ENCODE measurements at regions not wholly inside any gene's neighbourhood (a gene's known extent, or its start where the extent isn't known, plus 50 kb on each side); places are given as distances from the start of the nearest gene placed in this dataset.

- no peak for TF ChIP-seq CTCF (IDR thresholded peaks at IDR 0.05)
- TF ChIP-seq GABPA (IDR thresholded peaks at IDR 0.05; ENCODE audit: low read depth) = no peak
- TF ChIP-seq, protein P1, sequence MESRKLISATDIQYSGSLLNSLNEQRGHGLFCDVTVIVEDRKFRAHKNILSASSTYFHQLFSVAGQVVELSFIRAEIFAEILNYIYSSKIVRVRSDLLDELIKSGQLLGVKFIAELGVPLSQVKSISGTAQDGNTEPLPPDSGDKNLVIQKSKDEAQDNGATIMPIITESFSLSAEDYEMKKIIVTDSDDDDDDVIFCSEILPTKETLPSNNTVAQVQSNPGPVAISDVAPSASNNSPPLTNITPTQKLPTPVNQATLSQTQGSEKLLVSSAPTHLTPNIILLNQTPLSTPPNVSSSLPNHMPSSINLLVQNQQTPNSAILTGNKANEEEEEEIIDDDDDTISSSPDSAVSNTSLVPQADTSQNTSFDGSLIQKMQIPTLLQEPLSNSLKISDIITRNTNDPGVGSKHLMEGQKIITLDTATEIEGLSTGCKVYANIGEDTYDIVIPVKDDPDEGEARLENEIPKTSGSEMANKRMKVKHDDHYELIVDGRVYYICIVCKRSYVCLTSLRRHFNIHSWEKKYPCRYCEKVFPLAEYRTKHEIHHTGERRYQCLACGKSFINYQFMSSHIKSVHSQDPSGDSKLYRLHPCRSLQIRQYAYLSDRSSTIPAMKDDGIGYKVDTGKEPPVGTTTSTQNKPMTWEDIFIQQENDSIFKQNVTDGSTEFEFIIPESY (IDR thresholded peaks at IDR 0.05; ENCODE audit: borderline replicate concordance, low read depth) = no peak
- no peak for TF ChIP-seq RFX5 (IDR thresholded peaks at IDR 0.05; ENCODE audit: low read length)
- no peak for TF ChIP-seq MEF2A (IDR thresholded peaks at IDR 0.05; ENCODE audit: borderline replicate concordance, low read depth)
- TF ChIP-seq, protein P2, sequence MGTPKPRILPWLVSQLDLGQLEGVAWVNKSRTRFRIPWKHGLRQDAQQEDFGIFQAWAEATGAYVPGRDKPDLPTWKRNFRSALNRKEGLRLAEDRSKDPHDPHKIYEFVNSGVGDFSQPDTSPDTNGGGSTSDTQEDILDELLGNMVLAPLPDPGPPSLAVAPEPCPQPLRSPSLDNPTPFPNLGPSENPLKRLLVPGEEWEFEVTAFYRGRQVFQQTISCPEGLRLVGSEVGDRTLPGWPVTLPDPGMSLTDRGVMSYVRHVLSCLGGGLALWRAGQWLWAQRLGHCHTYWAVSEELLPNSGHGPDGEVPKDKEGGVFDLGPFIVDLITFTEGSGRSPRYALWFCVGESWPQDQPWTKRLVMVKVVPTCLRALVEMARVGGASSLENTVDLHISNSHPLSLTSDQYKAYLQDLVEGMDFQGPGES (IDR thresholded peaks at IDR 0.05; ENCODE audit: low read depth, low read length) = no peak
- TF ChIP-seq EP300 (IDR thresholded peaks at IDR 0.05; ENCODE audit: borderline replicate concordance in 1 of 2, low read depth in 1 of 2, low read length in 1 of 2) = no peak
These were observed 1369.8 kb upstream of the CDH9 start for GRCh38 chr5:28408186-28408585.

Data from SK-N-SH (cell line).